ENCODE measurements at regions not wholly inside any gene's neighbourhood (a gene's known extent, or its start where the extent isn't known, plus 50 kb on each side); places are given as distances from the start of the nearest gene placed in this dataset.
A peak's percentile ranks its signal among the peaks of the same experiment; 100 is the strongest.

DNA sequence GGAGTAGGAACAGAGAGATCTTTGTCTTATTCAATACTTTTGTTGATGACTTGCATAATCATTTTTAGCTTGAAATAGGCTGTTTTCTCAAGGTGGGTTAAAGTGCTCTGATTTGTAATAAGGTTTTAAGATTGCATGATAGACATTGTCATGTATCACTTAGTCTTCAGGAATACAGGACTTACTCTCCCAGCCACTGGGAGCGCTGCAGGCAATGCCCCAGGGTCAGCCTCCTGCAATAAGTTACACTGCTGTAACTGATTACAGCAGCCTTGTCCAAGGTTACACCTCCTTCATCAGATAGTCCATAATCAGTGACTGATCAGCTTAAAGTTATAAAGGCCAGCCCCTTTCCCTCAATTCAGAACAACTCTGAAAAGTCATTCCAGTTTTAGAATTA lies 218.6 kb downstream of the ESM1 start:
- DNase-seq: no peak

DNA sequence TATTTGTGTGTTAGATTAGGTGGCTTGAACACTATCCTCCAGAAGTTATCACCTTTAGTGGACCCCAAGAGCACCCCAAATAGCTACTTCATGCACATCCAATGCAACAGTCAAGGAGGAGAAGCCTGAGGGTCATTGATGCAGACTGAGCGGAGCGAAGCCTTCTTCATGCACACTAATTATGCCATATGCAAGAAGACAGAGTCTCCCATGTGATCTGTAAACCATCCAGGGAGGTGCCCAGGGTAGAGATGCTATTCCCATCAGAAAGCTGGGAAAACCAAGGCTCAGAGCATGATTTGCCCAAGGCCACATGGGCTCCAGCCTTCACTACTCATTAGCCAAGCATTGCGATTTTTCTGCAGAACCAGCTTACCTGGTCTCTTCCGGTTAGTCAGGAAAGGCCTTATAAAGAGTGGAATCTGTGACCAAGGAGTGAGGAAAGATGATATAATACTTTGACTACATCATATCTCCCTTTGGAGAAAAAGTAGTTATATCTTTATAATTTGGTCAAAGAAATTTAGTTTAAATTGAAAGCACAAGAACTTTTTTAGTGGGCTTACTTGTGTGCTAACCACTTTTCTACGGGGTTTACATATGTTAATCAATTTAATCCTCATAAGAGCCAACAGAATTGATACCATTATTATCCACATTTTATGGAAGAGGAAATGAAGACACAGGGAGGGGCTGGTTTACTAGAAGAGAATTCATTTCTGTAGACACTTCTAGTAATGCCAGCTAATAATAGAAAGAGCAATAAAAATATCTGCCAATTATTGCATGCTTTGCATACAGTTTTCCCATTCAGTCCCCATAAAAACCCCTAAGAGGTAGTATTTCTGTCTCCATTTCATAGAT lies 220.0 kb downstream of the ESM1 start:
- DNase-seq: no peak

- DNase-seq: no peak
Measured at GRCh38 chr5:54764102-54765090, 221.0 kb downstream of the ESM1 start.

DNA sequence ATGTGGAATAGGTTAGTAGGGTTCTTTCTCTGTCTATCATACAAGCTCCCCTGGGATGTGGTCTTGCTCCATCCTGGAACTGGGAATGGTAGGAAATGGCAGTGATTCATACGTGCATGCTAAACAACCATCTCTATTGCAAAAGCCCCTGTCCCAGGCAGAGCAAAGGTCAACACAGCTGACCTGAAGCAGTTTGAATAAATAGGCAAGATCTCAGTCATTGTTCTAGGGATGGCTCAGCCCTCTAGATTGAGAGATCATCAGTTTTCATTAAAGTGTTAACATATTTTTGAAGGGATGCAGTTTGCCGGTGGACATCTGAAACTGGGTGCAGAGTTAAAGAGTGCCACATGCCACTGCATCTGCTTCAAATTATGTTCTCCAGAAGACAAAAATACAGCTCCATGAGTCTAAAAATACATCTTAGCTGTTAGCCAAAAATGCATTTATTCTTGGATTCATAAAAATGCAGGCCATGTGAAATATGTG lies 224.1 kb downstream of the ESM1 start:
- no peak for DNase-seq

DNA sequence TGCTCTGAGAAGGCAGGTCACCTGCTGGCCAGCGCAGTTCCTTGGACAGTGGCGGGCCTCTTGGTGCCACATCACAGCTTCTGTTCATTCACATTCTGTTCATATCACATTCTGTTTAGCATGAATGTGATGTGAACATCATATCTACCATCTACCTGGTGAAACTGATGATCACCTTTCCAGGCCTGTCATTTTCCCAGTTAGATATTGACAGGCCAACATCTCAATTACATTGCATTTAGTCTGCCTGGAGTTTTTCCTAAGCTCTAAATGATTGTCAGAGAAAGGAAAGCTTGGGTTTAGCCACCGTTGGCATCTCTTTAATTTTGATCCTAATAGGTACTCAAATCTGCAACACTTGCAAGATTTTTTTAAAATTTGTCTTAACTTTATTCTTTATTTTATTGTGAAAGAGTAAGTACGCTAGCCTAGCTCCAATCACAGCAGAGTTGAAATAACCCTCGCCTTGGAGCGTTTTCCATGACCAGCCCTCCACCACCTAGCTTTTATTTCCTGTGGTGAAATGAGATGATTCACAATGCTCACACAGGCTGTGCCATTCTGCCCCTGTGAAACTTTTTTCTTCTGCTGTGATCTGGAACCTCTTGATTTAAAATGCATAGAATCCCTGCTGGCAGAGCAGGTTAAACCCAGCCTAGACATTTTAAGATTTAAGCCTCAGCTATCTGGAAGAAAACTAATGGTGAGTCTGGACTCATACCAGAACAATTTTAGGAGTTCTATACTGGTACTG lies 225.0 kb downstream of the ESM1 start:
- DNase-seq: no peak

DNA sequence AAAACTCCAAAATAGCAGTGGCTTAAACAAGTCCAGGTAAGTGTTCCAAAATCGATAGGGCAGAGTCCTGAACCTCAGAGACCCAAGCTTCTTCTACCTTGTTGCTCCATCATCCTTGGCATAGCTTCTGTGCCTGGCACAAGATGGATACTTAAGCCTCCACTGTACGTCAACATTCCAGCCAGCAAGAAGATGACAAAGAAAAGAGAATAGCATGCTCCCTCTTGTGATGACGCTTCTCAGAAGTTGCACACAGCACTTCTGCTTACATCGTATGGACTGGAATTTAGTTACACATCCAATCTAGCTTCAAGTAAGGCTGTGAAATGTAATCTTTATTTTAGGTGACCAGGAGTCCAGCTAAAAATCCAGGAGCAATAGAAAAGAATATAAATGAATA lies 227.4 kb downstream of the ESM1 start:
- DNase-seq: no peak

GRCh38 chr5:54757541-54757940 lies 227.9 kb downstream of the ESM1 start:
- DNase-seq: no peak

- DNase-seq: no peak
Measured at GRCh38 chr5:54756796-54757402, 228.5 kb downstream of the ESM1 start.

DNA sequence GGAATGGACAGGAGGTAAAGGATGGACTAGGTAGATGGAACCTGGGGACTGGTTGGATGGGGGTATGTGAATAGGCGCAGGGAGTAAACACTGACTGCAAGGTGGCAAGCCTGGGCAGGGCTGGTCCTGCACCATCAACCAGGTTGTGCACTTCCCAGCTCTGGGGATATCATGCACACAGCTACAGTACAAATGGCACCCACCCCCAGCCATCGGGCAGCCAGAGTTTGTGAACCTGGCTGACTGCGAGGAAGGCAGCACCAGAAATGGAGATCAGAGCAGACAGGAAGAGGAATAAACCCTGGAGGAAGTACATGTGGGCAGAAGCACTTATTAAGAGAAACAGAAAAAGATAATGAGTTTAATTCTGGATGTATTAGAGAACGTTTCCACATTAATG lies 229.1 kb downstream of the ESM1 start:
- peak; percentile 7 for DNase-seq

- DNase-seq: no peak
Measured at GRCh38 chr5:54754878-54755277, 230.5 kb downstream of the ESM1 start.

DNA sequence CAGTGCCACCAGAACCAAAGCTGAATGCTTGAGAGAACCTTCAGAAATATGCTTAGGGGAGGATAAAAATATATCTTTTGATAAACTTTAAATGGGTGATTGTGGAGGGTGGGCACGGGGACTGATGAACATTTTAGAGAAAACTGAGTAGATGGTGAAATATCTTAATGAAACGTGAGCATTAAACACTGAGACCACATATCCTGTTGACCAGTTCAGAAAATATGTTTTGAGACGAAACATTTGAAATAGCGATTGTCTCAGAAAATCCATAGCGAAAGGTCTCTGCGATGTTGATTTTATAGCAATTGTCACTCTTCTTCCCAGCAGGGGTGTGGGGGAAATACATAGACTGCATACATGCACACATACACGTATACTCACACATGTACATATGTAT lies 231.0 kb downstream of the ESM1 start:
- DNase-seq: no peak

- DNase-seq: no peak
Measured at GRCh38 chr5:54753753-54754152, 231.6 kb downstream of the ESM1 start.

DNA sequence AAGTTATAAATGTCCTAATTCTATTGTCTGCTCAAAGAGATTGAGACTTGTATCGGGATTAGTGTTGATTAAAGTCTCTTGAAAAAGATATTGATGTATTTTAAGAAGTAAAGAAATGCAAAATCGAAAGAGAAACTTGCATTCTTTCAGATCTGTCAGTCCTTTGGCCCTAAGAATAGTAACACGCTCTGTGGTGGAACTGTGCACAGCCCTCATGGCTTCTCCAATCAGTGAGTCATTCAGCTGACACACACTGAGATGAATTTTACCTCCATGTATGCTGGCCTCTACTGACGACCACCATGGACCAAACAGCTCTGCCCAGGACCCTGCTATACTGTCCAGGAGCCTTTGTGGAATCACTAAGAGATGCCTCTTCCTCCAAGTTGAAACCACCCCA lies 232.4 kb downstream of the ESM1 start:
- DNase-seq: peak; percentile 41

- no peak for DNase-seq
Measured at GRCh38 chr5:54748527-54748926, 231.0 kb downstream of the SNX18 start.

DNA sequence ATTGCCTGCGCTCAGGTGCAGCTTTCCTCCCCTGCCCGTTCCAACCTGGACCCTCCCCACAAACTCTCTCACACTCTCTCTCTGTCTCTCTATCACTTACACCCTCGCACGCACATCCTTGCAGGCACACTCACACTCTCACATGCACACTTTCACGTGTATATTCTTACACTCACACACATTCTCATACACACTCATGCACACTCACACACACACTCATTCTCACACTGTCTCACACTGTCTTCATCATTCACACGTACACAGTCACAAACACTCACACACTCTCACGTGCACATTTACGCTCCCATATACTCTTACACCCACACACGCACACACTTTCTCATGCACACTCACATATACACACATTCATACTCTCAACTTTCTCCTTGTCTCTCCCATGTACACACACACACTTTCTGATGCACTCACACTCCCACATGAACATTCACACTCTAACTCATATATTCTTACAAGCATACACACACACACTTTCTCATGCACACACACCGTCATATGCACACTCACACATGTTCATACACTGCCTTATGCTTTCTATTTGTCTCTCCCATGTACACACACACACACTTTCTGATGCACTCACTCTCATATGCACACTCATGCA lies 229.3 kb downstream of the SNX18 start:
- DNase-seq: no peak

GRCh38 chr5:54746346-54746745 lies 228.8 kb downstream of the SNX18 start:
- no peak for DNase-seq

GRCh38 chr5:54745599-54745998 lies 228.0 kb downstream of the SNX18 start:
- DNase-seq: no peak

- peak; percentile 73 for DNase-seq
Measured at GRCh38 chr5:54743997-54744788, 226.6 kb downstream of the SNX18 start.

DNA sequence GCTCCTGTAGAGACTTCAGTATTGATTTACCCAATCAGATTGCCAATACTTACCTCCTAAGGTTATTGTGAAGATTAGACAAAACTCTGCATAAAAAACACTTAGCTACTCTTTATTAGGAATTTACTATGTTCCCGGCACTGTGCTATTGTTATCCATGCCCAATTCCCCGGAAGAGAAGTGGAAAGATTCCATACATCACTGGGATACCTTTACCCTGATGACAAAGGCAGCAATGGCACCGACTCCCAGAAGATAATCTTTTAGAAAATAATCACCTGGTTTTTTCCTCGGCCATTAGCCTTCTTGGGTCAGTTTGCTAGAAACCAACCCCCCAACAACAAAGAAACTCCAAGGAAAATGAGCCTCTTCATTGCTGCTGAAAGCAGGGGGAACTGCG lies 226.0 kb downstream of the SNX18 start:
- DNase-seq: no peak

DNA sequence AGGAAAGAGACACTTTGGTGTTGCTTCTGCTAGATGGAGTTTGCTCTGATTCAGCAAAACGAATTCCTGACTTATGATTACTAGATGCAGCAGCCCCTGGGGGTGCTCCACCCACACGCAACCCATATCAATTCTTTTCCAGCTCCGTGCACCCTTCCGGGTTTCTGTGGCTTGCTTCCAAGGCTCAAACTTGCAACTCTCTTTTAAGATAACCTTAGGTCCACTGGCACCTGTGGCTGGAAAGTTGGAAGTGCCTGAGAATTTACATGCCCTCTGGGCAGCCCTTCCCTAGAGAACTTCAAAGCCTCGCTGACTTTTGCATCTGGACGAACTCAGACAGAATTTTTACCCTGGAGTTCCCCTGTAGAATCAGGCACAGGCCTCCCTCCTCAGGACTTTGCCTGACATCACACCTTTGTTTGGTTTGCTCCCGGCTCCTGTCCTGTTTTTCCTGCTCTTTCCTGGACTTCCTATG lies 224.9 kb downstream of the SNX18 start:
- DNase-seq: no peak

DNA sequence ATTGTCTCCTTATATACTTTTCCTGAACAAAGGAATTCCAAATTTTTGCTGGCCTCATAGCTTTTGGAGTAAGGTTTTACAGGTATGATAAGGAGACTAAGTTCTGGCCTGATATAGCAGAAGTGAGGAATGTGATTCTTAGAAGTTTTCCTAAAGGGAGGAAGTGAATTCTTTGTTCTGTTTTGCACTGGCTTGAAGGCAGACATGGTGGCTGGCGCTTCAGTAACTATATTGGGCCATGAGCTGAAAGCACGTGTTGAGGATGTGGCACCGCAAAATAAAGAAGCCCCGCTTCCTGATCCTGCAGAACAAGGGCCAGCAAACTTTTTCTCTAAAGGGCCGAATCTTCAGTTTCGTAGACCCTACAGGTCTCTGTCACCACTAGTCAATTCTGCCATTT lies 224.2 kb downstream of the SNX18 start:
- no peak for DNase-seq
